IMR-90 (cell line): ENCODE measurements at regions not wholly inside any gene's neighbourhood (a gene's known extent, or its start where the extent isn't known, plus 50 kb on each side); places are given as distances from the start of the nearest gene placed in this dataset.
A peak's percentile ranks its signal among the peaks of the same experiment; 100 is the strongest.

Experiments
- ATAC-seq: fragments of 200-7000 bp; cut with Tn5 transposase; 2 replicates; pipeline ENCODE4 v1.9.1; 2020; ENCODE audit warnings: low read depth, mild to moderate bottlenecking, moderate library complexity
- BruUV-seq: library from RNA; stranded (reverse); fragments of 400-500 nt; replicated peaks from 2 replicates; lab custom pipeline; 2021; lab: Mats Ljungman, UMichigan
- CTCF ChIA-PET: fragments of 300-600 bp; formaldehyde crosslinking; extraction: SDS; loops from one replicate; lab custom pipeline; 2021; ENCODE audit warnings: antibody characterized with exemption; lab: Yijun Ruan, JAX
- POLR2A ChIA-PET: fragments of 300-600 bp; sonication (Branson Sonifier 250); formaldehyde crosslinking; loops from one replicate; lab custom pipeline; 2022; ENCODE audit warnings: antibody characterized with exemption; ENCODE audit not compliant: unreplicated experiment; lab: Charles Lee
- DNase-seq: peaks from one replicate; pipeline ENCODE4 v3.0.0; 2013
- H2AFZ ChIP-seq: replicated peaks from 2 replicates; pipeline ENCODE3; 2013; ENCODE audit warnings: low read length, mild to moderate bottlenecking; ENCODE audit not compliant: poor library complexity
- H2AK5ac ChIP-seq: 2 replicates; pipeline ENCODE4 v1.6.1; 2013; ENCODE audit warnings: low read depth, low read length, inconsistent platforms
- H2AK9ac ChIP-seq: replicated peaks from 2 replicates; pipeline ENCODE3; 2013; ENCODE audit warnings: mild to moderate bottlenecking, low read depth, low read length, moderate library complexity; ENCODE audit not compliant: poor library complexity
- H2BK120ac ChIP-seq: 2 replicates; pipeline ENCODE4 v1.6.1; 2013; ENCODE audit warnings: low read depth, low read length, inconsistent platforms
- H2BK15ac ChIP-seq: 3 replicates; pipeline ENCODE4 v1.6.1; 2013; ENCODE audit warnings: low read depth, low read length, inconsistent platforms
- H2BK20ac ChIP-seq: 2 replicates; pipeline ENCODE4 v1.6.1; 2013; ENCODE audit warnings: low read depth, mild to moderate bottlenecking, inconsistent platforms, low read length, moderate library complexity
- H2BK5ac ChIP-seq: 2 replicates; pipeline ENCODE4 v1.6.1; 2013; ENCODE audit warnings: mild to moderate bottlenecking, low read depth, low read length, inconsistent platforms; ENCODE audit not compliant: poor library complexity, severe bottlenecking
- H3K14ac ChIP-seq: replicated peaks from 2 replicates; pipeline ENCODE4 v1.6.1; 2013; ENCODE audit warnings: low read depth, low read length, inconsistent platforms
- H3K18ac ChIP-seq: 2 replicates; pipeline ENCODE4 v1.6.1; 2013; ENCODE audit warnings: low read depth, low read length, control low read depth
- H3K23ac ChIP-seq: 2 replicates; pipeline ENCODE4 v1.6.1; 2013; ENCODE audit warnings: low read depth, low read length, inconsistent platforms
- H3K27ac ChIP-seq: 2 replicates; pipeline ENCODE4 v1.5.1; 2013; ENCODE audit warnings: mild to moderate bottlenecking, control low read depth, low read length; ENCODE audit not compliant: insufficient read depth
- H3K27me3 ChIP-seq: 2 replicates; pipeline ENCODE4 v1.6.1; 2013; ENCODE audit warnings: low read length; ENCODE audit not compliant: control insufficient read depth, insufficient read depth
- H3K36me3 ChIP-seq: 2 replicates; pipeline ENCODE4 v1.6.1; 2013; ENCODE audit warnings: low read length, mixed read lengths; ENCODE audit not compliant: control insufficient read depth, insufficient read depth
- H3K4ac ChIP-seq: 2 replicates; pipeline ENCODE4 v1.6.1; 2013; ENCODE audit warnings: low read depth, low read length, inconsistent platforms
- H3K4me1 ChIP-seq: 2 replicates; pipeline ENCODE4 v1.6.1; 2013; ENCODE audit warnings: low read length, mixed read lengths; ENCODE audit not compliant: control insufficient read depth, insufficient read depth
- H3K4me2 ChIP-seq: 2 replicates; pipeline ENCODE4 v1.6.1; 2013; ENCODE audit warnings: low read depth, mild to moderate bottlenecking, control low read depth, low read length, moderate library complexity
- H3K4me3 ChIP-seq: 2 replicates; pipeline ENCODE4 v1.5.1; 2013; ENCODE audit warnings: low read depth, mild to moderate bottlenecking, control low read depth, low read length, moderate library complexity; ENCODE audit not compliant: insufficient read depth
- H3K56ac ChIP-seq: 2 replicates; pipeline ENCODE4 v1.6.1; 2013; ENCODE audit warnings: low read length, inconsistent platforms; ENCODE audit not compliant: insufficient read depth; ENCODE audit errors: extremely low read depth
- H3K79me1 ChIP-seq, 2 experiments: 2 replicates each; pipeline ENCODE4 v1.6.1; 2013; ENCODE audit warnings: low read length in 2 of 2, inconsistent platforms in 1 of 2, low read depth in 1 of 2
- H3K9ac ChIP-seq: 2 replicates; pipeline ENCODE4 v1.6.1; 2013; ENCODE audit warnings: low read depth, low read length, control low read depth
- H3K9me1 ChIP-seq: 2 replicates; pipeline ENCODE4 v1.6.1; 2013; ENCODE audit warnings: low read length, inconsistent platforms; ENCODE audit not compliant: insufficient read depth
- H3K9me3 ChIP-seq: 2 replicates; pipeline ENCODE4 v1.6.1; 2013; ENCODE audit warnings: low read length; ENCODE audit not compliant: control insufficient read depth, insufficient read depth
- H4K20me1 ChIP-seq: 2 replicates; pipeline ENCODE4 v1.6.1; 2013; ENCODE audit warnings: low read length, inconsistent platforms; ENCODE audit not compliant: insufficient read depth
- H4K5ac ChIP-seq: 2 replicates; pipeline ENCODE4 v1.6.1; 2013; ENCODE audit warnings: mild to moderate bottlenecking, low read depth, low read length, control low read depth
- H4K8ac ChIP-seq, 2 experiments: 2 replicates each; pipeline ENCODE4 v1.6.1; 2013; ENCODE audit warnings: low read depth in 2 of 2, low read length in 2 of 2, control low read depth in 1 of 2, inconsistent platforms in 1 of 2
- H4K91ac ChIP-seq: 2 replicates; pipeline ENCODE4 v1.6.1; 2013; ENCODE audit warnings: low read depth, low read length, inconsistent platforms; ENCODE audit not compliant: insufficient read depth
- CEBPB ChIP-seq: IDR thresholded peaks from 2 replicates; pipeline ENCODE4 v1.6.1; 2012; ENCODE audit warnings: low read depth, low read length, improper control_type of control experiment
- RCOR1 ChIP-seq: IDR thresholded peaks from 2 replicates; pipeline ENCODE4 v1.6.1; 2012; ENCODE audit warnings: mild to moderate bottlenecking, low read length, improper control_type of control experiment; ENCODE audit not compliant: insufficient replicate concordance
- dilution Hi-C: fragments of 300-500 bp; cut with HindIII; formaldehyde crosslinking; loops from one replicate; pipeline ENCODE4 v1.14.3; 2018; ENCODE audit warnings: low sequenced_read_pairs; ENCODE audit not compliant: unreplicated experiment
- in situ Hi-C: fragments of 300-500 bp; cut with MboI; formaldehyde crosslinking; loops from 3 replicates; pipeline ENCODE4 v1.14.3; 2019; ENCODE audit warnings: low sequenced_read_pairs, inconsistent platforms, mixed read lengths
- intact Hi-C: fragments of 100-400 bp; cut with micrococcal nuclease; formaldehyde crosslinking; loops from 2 replicates; pipeline ENCODE4 v1.10.0; 2022

- no peaks in the 10 kb centered on the region for H3K4me1 ChIP-seq
- no TSS peak for BruUV-seq
- no peak overlapping the region for H2BK120ac ChIP-seq
- TF ChIP-seq RCOR1 (no peak), CEBPB (0 out of 2 replicates have a peak, but pooled peaks have one; percentile 24)
- H3K9ac ChIP-seq = no peak overlapping the region
- no peaks in the 10 kb centered on the region for H4K20me1 ChIP-seq
- H3K27me3 ChIP-seq = no peaks in the 10 kb centered on the region
- no peak overlapping the region for H4K8ac ChIP-seq
- H2AK9ac ChIP-seq = no peak overlapping the region
- H3K23ac ChIP-seq = no peak overlapping the region
- H3K4me3 ChIP-seq = no peak overlapping the region
- H2AFZ ChIP-seq = no peak overlapping the region
- peak; percentile 45 for DNase-seq
- H4K5ac ChIP-seq = no peak overlapping the region; the same call in 1 of the 2 replicates
- H4K91ac ChIP-seq = no peak overlapping the region
- ChIA-PET CTCF (no interaction called here), POLR2A (no interaction called here)
- intact Hi-C loops (no loop called here), in situ Hi-C loops (no loop called here), dilution Hi-C loops (no loop called here)
- H2BK20ac ChIP-seq = no peak overlapping the region
- H3K56ac ChIP-seq = no peak overlapping the region
- H3K4me2 ChIP-seq = no peak overlapping the region
- H3K9me3 ChIP-seq = no peaks in the 10 kb centered on the region
- no peak overlapping the region for H2BK15ac ChIP-seq
- H3K18ac ChIP-seq = no peak overlapping the region
- H3K14ac ChIP-seq = no peak overlapping the region
- no peak overlapping the region for H3K27ac ChIP-seq
- peak; percentile 42 for ATAC-seq
- H2AK5ac ChIP-seq = no peak overlapping the region
- no peaks in the 10 kb centered on the region for H3K36me3 ChIP-seq
- no peaks in the 10 kb centered on the region for H3K9me1 ChIP-seq
- H3K79me1 ChIP-seq = no peaks in the 10 kb centered on the region
- no peak overlapping the region for H3K4ac ChIP-seq
- H2BK5ac ChIP-seq = no peak overlapping the region
Measured at GRCh38 chr3:106049821-106050220, 181.0 kb upstream of the CBLB start.
